Jurkat, Clone E6-1 (cell line): ENCODE measurements at regions not wholly inside any gene's neighbourhood (a gene's known extent, or its start where the extent isn't known, plus 50 kb on each side); places are given as distances from the start of the nearest gene placed in this dataset.

Experiments
- DNase-seq: peaks from one replicate; pipeline ENCODE4 v3.0.0-alpha.2; 2011; ENCODE audit warnings: low read depth, low spot score
- H3K4me3 ChIP-seq: 2 replicates; pipeline ENCODE4 v1.5.1; 2011; ENCODE audit warnings: mild to moderate bottlenecking, low read length, control low read depth, moderate library complexity

GRCh38 chr1:168396940-168397684 lies 116.4 kb downstream of the TBX19 start:
- no peak for DNase-seq
- no peak overlapping the region for H3K4me3 ChIP-seq

GRCh38 chr1:168396508-168396907 lies 115.8 kb downstream of the TBX19 start:
- DNase-seq, result no peak

GRCh38 chr1:168394858-168395257 lies 114.2 kb downstream of the TBX19 start:
- no peak overlapping the region for H3K4me3 ChIP-seq
- DNase-seq, result no peak

More at GRCh38 chr1:168396508-168396907, 115.8 kb downstream of the TBX19 start:
- no peak overlapping the region for H3K4me3 ChIP-seq

GRCh38 chr1:168392958-168393549 lies 112.4 kb downstream of the TBX19 start:
- H3K4me3 ChIP-seq, result no peak overlapping the region
- no peak for DNase-seq

GRCh38 chr1:168391851-168392681 lies 111.4 kb downstream of the TBX19 start:
- no peak overlapping the region for H3K4me3 ChIP-seq
- DNase-seq, result no peak

- no peak for DNase-seq
- H3K4me3 ChIP-seq, result no peak overlapping the region
Measured at GRCh38 chr1:168390271-168390670, 109.6 kb downstream of the TBX19 start.

- no peak overlapping the region for H3K4me3 ChIP-seq
- peak; percentile 12 for DNase-seq
Measured at GRCh38 chr1:168387781-168388760, 107.4 kb downstream of the TBX19 start.

- DNase-seq, result no peak
Measured at GRCh38 chr1:168386949-168387586, 106.4 kb downstream of the TBX19 start.

GRCh38 chr1:168386492-168386891 lies 105.8 kb downstream of the TBX19 start:
- no peak for DNase-seq
- no peak overlapping the region for H3K4me3 ChIP-seq

More at GRCh38 chr1:168386949-168387586, 106.4 kb downstream of the TBX19 start:
- no peak overlapping the region for H3K4me3 ChIP-seq

GRCh38 chr1:168381850-168382249 lies 101.2 kb downstream of the TBX19 start:
- DNase-seq, result no peak
- no peak overlapping the region for H3K4me3 ChIP-seq

- no peak overlapping the region for H3K4me3 ChIP-seq
- DNase-seq, result no peak
Measured at GRCh38 chr1:168380945-168381344, 100.3 kb downstream of the TBX19 start.

GRCh38 chr1:168379104-168379860 lies 98.6 kb downstream of the TBX19 start:
- no peak for DNase-seq
- no peak overlapping the region for H3K4me3 ChIP-seq

GRCh38 chr1:168375566-168376300 lies 95.1 kb downstream of the TBX19 start:
- DNase-seq, result no peak
- H3K4me3 ChIP-seq, result no peak overlapping the region

- DNase-seq, result no peak
Measured at GRCh38 chr1:168374566-168374965, 93.9 kb downstream of the TBX19 start.

GRCh38 chr1:168373869-168374268 lies 93.2 kb downstream of the TBX19 start:
- no peak overlapping the region for H3K4me3 ChIP-seq
- DNase-seq, result no peak

More at GRCh38 chr1:168374566-168374965, 93.9 kb downstream of the TBX19 start:
- no peak overlapping the region for H3K4me3 ChIP-seq

GRCh38 chr1:168372861-168373371 lies 92.2 kb downstream of the TBX19 start:
- no peak for DNase-seq
- H3K4me3 ChIP-seq, result no peak overlapping the region

- H3K4me3 ChIP-seq, result no peak overlapping the region
- no peak for DNase-seq
Measured at GRCh38 chr1:168372307-168372706, 91.6 kb downstream of the TBX19 start.
